Activated T-cell treated with anti-CD3 and anti-CD28 coated beads for 4 hours (primary cell): ENCODE measurements at regions not wholly inside any gene's neighbourhood (a gene's known extent, or its start where the extent isn't known, plus 50 kb on each side); places are given as distances from the start of the nearest gene placed in this dataset.

ENCODE experiments used
- DNase-seq: peaks from one replicate; pipeline ENCODE4 v3.0.0-alpha.2; 2020

DNA sequence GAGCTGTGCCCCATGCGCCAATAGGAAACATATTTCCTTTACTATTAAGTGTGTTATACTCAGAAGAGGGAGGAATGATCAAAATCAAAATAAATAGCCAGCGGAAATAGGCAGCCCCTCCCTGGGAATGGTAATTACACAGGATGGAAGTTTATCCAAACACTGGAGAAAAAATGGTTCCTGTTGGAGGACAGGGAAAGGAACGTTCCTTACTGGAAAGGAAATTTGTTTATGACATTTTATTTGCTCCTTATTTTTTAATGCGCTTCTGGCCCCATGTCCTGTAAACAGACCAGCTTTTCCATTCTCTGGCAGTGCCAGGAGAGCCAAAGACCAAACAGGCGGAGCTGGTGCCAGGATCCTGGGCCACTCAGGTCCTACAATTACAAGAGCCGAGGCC is 273.7 kb downstream of the SOX9 start:
- no peak for DNase-seq

DNA sequence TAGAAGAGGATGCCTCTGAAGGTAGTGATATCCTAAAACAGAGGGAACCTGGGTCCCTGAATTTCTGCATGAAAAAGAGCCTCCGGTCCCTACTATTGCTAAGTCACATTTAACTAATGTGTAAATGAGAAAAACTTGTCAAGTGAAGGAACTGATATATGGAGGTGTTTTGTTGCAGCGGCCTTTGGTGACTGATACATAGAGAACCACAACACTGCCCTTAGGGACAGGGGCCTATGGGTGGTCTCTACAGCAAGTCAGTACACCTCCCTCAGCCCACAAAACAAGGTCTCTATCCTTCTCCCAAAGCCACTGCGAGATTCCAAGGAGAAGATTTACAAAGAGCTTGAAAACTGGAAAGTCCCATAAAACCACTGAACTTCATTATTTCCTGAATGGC is 275.3 kb downstream of the SOX9 start:
- DNase-seq = no peak

DNA sequence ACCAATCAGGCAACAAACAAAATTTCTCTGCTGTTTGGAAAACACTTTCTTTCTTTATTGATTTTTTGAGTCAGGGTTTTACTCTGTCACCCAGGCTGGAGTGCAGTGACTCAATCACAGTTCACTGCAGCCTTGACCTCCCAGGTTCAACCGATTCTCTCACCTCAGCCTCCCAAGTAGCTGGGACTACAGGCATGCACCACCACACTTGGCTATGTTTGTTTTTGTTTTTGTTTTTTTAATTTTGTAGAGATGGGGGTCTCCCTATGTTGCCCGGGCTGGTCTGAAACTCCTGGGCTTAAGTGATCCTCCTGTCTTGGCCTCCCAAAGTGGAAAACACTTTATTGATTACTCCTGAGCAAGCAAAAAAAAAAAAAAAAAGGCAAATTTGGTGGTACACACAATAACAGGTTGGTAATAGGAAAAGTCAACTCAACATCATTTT is 276.4 kb downstream of the SOX9 start:
- DNase-seq = no peak

DNA sequence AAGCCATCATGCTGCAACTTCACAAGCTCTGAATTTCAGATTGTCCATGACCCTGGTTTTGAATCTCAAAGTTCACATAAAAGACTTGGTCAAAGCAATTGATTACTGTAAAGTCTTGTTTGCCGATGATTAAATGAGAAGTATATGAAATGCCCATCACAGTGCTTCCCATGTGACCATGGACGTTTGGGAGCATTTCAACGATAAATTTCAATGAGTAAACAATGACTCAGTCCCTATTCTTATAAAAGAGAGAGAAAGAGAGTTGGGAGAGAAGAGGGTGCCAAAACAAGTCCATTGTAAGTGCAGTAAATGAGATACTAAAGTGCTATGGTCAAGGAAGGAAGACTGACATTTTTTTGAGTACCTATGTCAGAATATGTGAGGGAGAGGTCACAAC is 276.9 kb downstream of the SOX9 start:
- DNase-seq = no peak

DNA sequence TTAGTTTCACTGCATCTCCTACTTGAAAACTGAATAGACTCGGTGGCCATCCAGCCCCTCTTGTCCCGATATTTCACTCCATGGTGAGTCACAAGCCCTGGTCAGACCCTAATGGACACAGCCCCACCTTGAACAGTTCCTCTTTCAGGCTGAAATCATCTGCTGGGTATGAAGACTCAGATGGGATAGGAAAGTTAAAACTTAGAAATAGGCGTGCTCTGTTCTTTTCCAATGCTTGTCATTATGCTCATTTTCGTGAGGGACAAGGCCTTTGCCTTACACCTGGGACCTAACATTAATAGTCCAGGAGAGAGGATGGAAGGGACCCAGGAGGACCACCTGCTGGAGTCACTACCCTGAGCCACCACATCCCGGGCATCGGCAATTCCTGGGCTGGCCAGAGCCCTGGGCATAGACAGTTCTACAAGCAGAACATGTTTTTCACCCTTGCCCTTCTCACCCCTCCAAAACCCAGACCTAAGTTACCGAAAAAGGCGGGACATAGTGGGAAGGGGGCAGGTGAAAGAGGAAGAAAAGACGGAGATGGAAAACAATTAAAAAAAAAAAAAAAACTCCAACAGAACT is 278.3 kb downstream of the SOX9 start:
- DNase-seq = no peak

DNA sequence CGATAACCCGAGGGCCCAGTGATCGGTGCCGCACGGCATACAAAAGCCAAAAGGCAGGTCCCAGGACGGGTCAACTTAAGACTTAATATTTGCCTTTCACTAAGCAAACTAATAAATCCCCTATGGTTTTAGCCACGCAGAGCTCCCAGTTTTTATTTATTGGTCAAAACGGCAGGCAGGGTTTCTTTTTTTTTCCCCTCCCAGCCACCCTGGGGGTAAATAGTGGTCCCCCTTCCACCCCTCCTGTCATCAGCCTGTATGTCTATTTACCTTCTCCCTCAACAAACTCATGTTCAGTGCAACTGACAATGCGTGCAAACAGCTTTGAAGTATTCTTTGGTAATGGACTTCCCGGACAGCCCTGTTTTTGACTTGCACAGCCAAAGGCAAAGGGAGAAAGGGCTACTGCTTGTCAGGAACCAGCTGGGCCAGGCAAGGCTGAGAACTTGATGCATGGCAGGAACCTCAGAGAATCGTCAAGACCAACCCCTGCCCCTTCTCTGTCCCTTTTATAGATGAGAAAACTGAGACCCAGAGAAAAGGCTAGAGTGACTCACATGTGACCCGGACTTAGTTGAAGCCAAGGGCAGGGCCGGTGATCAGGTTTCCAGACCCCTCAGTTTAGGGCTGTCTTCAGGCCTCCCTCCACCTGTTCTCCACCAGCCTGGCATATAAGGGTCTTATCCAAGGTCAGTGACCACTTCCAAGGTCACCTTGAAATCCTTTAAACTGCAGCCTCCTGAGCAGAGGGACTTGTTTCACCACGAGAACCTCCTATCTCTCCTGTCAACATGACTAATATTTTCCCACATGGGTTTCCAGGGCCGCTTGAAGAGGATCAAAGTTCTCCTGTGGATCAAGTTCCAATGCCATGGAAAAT is 279.0 kb downstream of the SOX9 start:
- no peak for DNase-seq

DNA sequence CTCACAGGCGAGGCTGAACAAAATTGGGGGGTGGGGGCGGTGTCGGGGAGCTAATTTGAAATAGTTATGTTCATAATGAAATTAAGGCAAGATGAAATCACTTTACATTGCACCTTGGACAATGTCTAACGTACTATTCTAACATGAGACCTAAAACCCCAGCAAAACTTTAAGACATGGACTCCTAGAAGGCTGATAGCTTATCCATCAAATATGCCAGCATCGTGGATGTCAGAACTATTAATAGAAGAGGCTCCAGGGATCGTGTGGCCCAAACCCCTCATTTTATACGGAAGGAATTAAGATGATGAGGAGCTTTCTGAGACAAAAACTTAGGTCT is 279.6 kb downstream of the SOX9 start:
- no peak for DNase-seq

DNA sequence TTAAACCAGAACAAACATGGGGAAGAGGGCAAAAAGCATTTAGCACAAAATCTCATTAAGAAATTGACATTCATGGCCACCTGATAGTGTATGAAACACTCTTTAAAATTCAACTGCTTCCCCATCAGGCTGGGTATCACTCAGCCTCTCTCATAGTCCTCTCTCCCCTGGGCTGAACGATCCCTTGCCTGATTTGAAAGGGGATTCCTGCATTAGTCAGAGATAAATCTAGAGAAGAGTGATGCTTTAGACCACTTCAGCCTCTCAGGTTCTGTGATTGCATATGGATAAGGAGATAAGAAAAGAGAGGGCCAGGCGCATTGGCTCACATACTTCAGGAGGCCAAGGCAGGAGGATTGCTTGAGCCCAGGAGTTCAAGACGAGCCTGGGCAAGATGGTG is 280.0 kb downstream of the SOX9 start:
- DNase-seq = no peak

DNA sequence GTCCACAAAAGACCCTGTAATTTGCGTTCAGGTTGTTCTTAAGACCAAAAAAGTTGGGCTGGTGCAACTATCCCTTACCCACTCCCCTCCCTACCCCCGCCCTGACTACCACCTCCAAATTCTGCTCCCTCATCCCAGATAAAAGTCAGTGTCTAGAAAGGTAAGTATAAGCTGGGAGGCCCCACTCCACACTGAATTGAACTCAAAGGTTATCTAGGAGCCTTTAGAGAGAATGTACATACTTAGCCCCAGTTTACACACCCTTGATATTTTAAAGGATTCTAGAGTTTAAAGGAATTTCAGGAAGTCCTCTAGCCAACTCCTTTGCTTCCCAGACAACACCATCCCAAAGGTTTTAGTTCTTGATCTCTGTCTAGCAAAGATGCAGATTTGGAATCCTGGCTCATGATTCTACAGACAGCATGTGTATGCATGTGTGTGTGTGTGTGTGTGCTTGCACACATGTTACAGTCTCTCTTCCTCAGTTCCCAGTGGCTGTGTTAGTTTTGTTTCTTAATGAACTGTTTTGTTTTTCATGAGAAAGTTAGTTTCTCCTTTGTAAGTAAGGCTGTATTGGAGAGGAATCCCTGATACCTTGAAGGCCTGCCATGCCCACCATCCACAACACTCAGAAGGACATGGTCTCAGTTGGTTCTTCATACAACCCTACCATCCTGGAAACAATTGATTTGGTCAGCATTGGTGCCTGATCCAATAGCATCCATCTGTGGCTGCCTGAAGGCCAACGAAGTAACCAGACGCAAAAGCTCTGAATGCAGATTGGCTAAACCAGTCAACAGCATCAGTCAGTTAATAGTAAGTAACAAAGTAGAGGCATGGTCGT is 281.3 kb downstream of the SOX9 start:
- DNase-seq = no peak

DNA sequence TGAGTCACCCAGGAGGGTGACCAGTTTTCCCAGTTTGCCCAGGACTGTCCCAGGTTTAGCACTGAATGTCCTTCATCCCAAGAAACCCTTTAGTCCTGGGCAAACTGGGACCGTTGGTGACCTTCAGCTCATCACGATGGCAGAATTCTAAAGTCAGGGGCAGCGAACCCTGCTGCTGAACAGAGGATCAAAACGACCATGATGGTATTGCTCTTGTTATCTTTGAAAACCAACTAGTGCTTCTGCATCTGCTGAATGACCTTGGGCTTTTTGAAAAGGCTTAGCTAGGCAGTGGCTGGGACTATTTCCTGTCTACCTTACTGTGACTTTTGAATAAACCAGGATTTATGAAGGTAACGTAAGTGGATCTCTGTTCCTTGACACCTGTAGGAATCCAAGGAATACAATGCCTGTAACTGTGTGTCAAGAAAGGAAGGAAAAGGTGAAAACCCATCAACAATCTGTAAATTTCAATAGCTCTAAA is 281.9 kb downstream of the SOX9 start:
- DNase-seq = no peak

DNA sequence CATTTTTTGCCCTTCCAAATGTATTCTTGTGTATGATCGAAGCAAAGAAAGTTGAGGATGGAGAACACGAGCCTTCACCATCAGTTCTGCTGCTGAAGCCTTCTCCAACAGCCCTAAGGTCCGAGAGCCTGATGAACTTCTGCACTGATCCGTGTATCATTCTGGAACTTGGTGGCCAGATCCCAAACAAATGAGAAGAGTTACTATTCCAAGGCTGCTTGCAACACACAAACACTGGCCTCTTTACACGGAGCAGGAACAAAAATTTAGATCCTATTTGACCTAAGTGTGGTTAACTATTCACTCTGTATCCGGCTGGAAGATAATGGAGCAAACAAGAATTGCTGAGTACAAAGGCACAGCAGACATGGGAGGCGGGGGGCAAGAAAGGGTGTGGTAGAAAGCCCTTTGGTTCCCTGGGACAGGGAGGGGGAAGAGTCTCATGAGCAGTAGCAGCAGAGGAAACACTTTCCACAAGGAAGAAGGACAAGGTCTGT is 282.9 kb downstream of the SOX9 start:
- no peak for DNase-seq

DNA sequence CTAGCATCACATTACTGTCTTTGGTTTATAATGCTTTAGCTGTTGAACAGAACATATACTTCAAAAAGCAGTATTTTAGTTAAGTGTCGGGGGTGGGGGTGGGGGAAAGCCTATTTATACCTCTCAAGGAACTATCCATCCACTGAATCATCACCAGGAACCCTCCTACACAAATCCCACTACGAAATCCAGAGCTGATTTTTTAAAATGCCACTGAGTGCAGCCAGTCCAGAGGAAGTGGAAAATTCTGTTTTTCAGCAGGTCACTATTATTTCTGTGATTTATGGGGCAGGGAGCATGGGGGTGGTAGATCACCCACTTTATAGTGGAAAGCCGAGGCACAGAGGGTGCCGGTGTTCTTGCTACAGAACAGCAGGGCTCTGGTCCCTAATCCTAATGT is 284.1 kb downstream of the SOX9 start:
- no peak for DNase-seq

DNA sequence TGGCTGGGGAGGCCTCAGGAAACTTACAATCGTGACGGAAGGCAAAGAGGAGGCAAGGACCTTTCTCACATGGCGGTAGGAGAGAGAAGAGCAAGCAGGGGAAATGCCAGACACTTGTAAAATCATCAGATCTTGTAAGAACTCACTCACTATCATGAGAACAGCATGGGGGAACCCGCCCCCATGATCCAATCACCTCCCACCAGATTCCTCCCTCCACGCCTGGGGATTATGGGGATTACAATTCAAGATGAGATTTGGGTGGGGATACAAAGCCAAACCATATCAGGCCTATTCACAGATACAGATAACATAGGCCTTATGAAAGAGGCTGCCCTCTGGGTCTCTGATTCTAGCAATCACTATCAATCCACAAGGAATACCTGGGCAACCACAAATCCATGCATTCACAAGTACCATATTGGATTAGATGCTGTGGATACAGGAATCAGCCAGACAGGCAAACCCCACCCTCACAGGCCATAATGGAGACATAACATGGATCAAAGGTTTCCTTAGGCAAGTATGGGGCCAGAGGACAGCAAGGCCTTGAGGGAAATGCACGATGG is 284.9 kb downstream of the SOX9 start:
- no peak for DNase-seq

DNA sequence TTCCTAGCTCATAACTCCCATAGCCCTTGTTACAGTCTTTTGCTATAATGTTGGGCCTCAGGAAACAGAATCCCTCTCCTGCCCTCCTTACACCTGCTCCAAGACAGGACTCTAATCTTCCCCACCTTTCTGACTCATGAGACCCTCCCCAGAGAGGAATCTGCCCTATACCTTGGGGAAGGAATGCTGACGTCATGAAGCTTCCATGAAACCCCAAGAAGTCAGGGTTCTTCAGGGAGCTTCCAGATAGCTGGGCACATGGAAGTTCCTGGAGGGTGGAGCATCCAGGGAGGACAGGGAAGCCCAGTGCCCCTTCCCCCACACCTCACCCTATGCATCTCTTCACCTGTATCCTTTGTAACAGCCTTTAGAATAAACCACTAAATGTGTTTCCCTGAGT is 285.7 kb downstream of the SOX9 start:
- no peak for DNase-seq

DNA sequence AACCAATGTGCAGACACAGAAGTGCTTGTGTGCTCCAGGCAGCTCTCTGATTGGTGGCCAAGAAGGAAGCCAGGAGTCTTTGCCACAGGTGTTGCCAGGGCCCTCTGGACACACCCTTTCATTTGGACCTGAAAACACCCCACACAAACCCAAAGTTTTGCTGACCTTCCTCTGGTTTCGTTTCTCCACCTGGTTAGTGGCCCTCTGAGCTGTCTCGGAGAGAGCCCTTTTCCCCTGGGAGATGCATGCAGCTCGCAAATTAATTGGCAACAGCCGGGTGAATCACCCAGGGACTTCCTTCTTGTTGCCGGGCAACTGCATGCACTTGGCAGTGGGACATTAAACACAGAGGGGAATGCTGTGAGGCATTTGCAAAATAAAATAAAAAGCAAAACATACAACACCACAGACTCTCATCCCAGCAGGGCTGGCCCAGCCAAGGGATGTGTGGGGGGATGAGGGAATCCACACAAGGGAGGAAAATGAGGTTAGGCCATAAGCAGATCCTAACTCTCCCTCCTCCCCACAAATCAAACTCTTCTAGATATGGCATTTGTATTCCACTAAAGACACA is 286.6 kb downstream of the SOX9 start:
- DNase-seq = no peak

DNA sequence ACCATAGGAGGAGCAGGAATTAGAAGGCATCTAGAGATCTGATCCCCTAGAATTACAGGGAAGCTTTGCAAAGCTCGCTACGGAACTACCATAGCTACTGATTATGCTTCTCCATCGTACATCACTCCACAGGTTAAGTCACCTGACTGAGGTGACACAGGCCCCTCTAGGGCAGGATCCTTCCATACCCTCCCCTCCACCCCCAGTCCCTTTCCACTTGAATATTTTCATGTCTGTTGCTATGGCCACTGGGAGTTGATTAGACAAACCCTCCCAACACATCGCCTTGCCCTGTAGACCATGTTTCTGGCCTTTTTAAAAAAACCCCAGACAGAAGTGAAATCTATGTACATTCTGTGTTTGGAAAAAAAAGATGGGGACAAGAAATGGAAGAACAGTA is 287.1 kb downstream of the SOX9 start:
- no peak for DNase-seq

DNA sequence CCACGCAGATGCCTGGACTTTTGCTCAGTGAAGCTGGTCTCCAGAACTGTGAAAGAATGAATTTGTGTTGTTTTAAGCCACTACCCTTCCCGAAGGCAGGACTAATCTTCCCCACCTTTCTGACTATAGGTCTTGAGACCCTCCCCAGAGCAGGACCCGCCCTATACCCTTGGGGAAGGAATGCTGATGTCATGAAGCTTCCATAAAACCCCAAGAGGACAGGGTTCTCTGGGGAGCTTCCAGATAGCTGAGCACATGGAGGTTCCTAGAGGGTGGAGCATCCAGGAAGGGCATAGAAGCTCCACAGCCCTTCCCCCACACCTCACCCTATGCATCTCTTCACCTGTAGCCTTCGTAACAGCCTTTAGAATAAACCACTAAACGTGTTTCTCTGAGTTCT is 287.8 kb downstream of the SOX9 start:
- DNase-seq = no peak

DNA sequence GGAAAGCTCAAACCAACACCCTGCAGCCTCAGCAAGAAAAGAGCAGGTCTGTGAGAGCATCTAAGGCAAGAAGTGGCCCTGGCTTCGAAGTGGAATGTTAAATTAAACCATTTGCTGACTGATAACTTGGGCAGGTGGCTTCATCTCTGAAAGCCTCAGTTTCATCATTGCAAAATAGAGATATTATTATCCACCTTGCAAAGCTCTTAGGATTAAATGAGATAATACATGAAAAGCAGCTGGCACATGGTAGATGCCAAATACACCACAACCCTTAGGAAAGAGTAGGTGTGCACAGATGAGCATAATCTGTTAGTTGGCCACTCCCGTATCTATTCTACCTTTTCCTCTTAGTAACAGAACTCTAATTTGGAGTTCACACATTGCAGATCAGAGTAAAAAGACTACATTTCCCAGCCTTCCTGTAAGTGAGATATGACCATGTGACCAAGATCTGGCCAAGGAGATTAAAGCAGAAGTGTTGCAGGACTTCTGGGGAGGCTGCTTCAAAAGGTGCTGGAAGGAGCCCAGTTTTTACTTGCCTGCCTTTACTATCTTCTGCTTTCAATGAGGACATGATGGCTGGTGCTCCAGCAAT is 288.7 kb downstream of the SOX9 start:
- DNase-seq = no peak

DNA sequence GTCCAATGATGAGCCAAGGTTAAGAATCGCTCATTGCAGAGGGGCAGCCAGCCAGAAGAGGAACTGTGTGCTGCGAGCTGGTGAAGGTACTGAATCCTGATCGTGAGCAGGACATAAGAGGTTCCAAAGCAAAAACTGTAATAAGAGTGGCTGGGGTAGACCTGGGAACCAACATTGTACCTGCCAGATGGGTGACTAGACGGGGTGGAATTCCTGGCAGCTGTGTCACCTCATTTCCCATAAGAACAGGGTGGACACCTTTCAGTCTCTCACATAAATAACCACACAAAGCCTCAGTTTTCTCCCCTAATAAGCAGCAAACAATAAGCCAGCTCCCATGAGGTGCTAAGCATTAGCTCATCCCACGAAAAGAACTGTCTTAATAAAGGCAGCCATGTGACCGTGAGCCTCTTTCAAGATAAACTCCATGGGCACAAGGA is 290.3 kb downstream of the SOX9 start:
- no peak for DNase-seq

DNA sequence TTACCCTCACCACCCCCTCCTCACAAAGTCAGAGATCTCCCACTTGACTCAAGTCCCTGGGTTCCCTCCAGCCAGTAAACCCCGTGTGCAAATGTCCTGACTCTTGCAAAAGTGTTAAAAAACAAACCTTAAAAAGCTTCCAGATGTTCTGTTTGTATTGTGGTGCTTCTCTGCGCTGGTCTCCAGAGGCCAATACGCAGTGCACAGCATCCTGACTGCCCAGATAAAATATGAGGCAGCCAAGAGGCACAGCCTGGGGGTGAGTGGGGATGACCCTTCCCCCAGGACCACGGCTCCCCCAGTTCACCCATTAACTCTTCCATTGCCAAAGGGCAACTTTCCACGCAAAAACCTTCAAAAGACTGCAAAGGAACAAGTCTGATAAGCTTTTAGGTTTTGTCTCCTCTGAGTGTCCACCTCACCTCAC is 291.8 kb downstream of the SOX9 start:
- DNase-seq = no peak

DNA sequence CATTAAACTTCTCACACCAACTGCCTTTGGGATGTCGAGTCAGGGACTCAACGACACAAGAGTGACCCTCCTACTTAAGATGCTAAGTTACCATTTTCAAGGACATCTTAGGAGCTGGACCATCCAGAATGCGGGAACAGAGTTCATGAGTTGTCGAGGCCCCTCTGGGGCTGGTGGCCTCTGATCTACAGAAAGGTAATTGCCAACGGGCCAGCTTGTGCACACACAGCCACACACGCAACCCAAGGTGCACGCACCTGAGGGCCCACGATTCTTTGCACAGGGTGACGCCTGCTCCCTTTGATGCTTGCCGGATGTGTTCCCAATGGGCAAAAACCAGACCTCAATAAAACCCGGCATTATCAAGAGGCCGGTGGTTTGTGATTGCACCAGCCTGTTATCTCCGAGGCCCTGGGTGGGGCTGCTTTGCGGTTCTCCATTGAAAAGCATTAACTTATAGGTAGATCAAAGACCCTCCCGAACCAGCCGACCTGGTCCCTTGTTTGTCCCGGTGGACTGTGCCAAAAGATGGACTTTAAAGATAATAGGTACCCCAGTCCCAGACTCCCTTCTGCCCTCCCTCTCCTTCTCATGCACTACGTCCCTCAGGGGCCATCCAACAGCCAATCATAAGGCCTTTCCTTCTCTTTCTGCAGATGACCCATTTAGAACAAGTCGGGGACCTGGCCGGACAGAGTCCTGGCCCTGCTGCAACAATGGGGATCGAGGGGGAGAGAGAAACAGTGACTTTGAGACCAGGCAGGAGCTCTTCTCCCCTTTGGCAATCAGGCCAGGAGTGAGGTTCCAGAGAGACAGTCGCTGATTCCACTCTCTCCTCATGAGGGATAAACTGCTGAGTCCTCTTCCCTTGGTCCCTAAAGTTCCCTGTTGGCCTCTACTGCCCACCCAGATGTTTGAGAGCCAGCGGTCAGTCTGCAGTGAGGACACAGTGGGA is 292.5 kb downstream of the SOX9 start:
- no peak for DNase-seq
